Neural crest cell (in vitro differentiated cells): ENCODE measurements at regions not wholly inside any gene's neighbourhood (a gene's known extent, or its start where the extent isn't known, plus 50 kb on each side); places are given as distances from the start of the nearest gene placed in this dataset.

Experiments used
- DNase-seq: peaks from one replicate; pipeline ENCODE4 v3.0.0; 2021; ENCODE audit warnings: low read depth, mixed read lengths, low spot score
- H3K27ac Mint-ChIP-seq: one replicate; pipeline ENCODE4 v1.8.0; 2021; ENCODE audit warnings: mild to moderate bottlenecking, mixed read lengths; ENCODE audit not compliant: unreplicated experiment
- H3K27me3 Mint-ChIP-seq: 2 replicates; pipeline ENCODE4 v1.8.0; 2021; ENCODE audit warnings: low read depth, mild to moderate bottlenecking, mixed read lengths
- H3K36me3 Mint-ChIP-seq: 2 replicates; pipeline ENCODE4 v1.8.0; 2021; ENCODE audit warnings: low read depth, mild to moderate bottlenecking, mixed read lengths
- H3K4me1 Mint-ChIP-seq: 2 replicates; pipeline ENCODE4 v1.8.0; 2021; ENCODE audit warnings: mixed read lengths
- H3K4me3 Mint-ChIP-seq: one replicate; pipeline ENCODE4 v1.8.0; 2021; ENCODE audit warnings: mild to moderate bottlenecking, mixed read lengths
- H3K9me3 Mint-ChIP-seq: 2 replicates; pipeline ENCODE4 v1.8.0; 2021; ENCODE audit warnings: mixed read lengths
- CTCF ChIP-seq: fragments of 200-600 bp; sonication (generic); conservative IDR thresholded peaks from 2 replicates; pipeline ENCODE4 v1.5.0; 2021; ENCODE audit warnings: antibody characterized with exemption, mild to moderate bottlenecking

- Mint-ChIP-seq H3K9me3 (no peaks in the 10 kb centered on the region), H3K27me3 (no peaks in the 10 kb centered on the region), H3K36me3 (no peaks in the 10 kb centered on the region), H3K4me1 (no peaks in the 10 kb centered on the region), H3K4me3 (no peak overlapping the region), H3K27ac (no peak overlapping the region)
- no peak for DNase-seq
- TF ChIP-seq CTCF: no peak
Observed at GRCh38 chr4:35614120-35614519, 630.2 kb downstream of the ARAP2 start.

GRCh38 chr4:35639929-35640328 lies 604.4 kb downstream of the ARAP2 start:
- H3K4me1 Mint-ChIP-seq: no peaks in the 10 kb centered on the region
- peaks cover 9% of the 10 kb centered on the region for H3K9me3 Mint-ChIP-seq
- H3K36me3 Mint-ChIP-seq: no peaks in the 10 kb centered on the region
- no peak for DNase-seq
- H3K27me3 Mint-ChIP-seq: no peaks in the 10 kb centered on the region
- no peak for TF ChIP-seq CTCF
- H3K4me3 Mint-ChIP-seq: no peak overlapping the region
- no peak overlapping the region for H3K27ac Mint-ChIP-seq

GRCh38 chr4:35643661-35644060 lies 600.7 kb downstream of the ARAP2 start:
- TF ChIP-seq CTCF: no peak
- Mint-ChIP-seq H3K36me3 (no peaks in the 10 kb centered on the region), H3K27me3 (no peaks in the 10 kb centered on the region), H3K9me3 (no peaks in the 10 kb centered on the region), H3K27ac (no peak overlapping the region), H3K4me1 (no peaks in the 10 kb centered on the region), H3K4me3 (no peak overlapping the region)
- no peak for DNase-seq

- no peak for TF ChIP-seq CTCF
- Mint-ChIP-seq H3K4me1 (no peaks in the 10 kb centered on the region), H3K27me3 (no peaks in the 10 kb centered on the region), H3K27ac (no peak overlapping the region), H3K4me3 (no peak overlapping the region), H3K9me3 (no peaks in the 10 kb centered on the region), H3K36me3 (no peaks in the 10 kb centered on the region)
- DNase-seq: no peak
Observed at GRCh38 chr4:35644591-35644990, 599.7 kb downstream of the ARAP2 start.

- no peak overlapping the region for H3K4me3 Mint-ChIP-seq
- H3K4me1 Mint-ChIP-seq: no peaks in the 10 kb centered on the region
- no peak for TF ChIP-seq CTCF
- no peaks in the 10 kb centered on the region for H3K27me3 Mint-ChIP-seq
- no peaks in the 10 kb centered on the region for H3K9me3 Mint-ChIP-seq
- DNase-seq: no peak
- H3K36me3 Mint-ChIP-seq: no peaks in the 10 kb centered on the region
- H3K27ac Mint-ChIP-seq: no peak overlapping the region
Observed at GRCh38 chr4:35649011-35649410, 595.3 kb downstream of the ARAP2 start.

- Mint-ChIP-seq H3K27ac (no peak overlapping the region), H3K9me3 (no peaks in the 10 kb centered on the region), H3K4me3 (no peak overlapping the region), H3K36me3 (no peaks in the 10 kb centered on the region), H3K27me3 (no peaks in the 10 kb centered on the region), H3K4me1 (no peaks in the 10 kb centered on the region)
- no peak for TF ChIP-seq CTCF
- no peak for DNase-seq
Observed at GRCh38 chr4:35649778-35650177, 594.5 kb downstream of the ARAP2 start.
